Neural crest cell (in vitro differentiated cells): ENCODE measurements at regions not wholly inside any gene's neighbourhood (a gene's known extent, or its start where the extent isn't known, plus 50 kb on each side); places are given as distances from the start of the nearest gene placed in this dataset.

Experiments used
- DNase-seq: peaks from one replicate; pipeline ENCODE4 v3.0.0; 2021; ENCODE audit warnings: low read depth, mixed read lengths, low spot score
- H3K27ac Mint-ChIP-seq: one replicate; pipeline ENCODE4 v1.8.0; 2021; ENCODE audit warnings: mild to moderate bottlenecking, mixed read lengths; ENCODE audit not compliant: unreplicated experiment
- H3K27me3 Mint-ChIP-seq: 2 replicates; pipeline ENCODE4 v1.8.0; 2021; ENCODE audit warnings: low read depth, mild to moderate bottlenecking, mixed read lengths
- H3K36me3 Mint-ChIP-seq: 2 replicates; pipeline ENCODE4 v1.8.0; 2021; ENCODE audit warnings: low read depth, mild to moderate bottlenecking, mixed read lengths
- H3K4me1 Mint-ChIP-seq: 2 replicates; pipeline ENCODE4 v1.8.0; 2021; ENCODE audit warnings: mixed read lengths
- H3K4me3 Mint-ChIP-seq: one replicate; pipeline ENCODE4 v1.8.0; 2021; ENCODE audit warnings: mild to moderate bottlenecking, mixed read lengths
- H3K9me3 Mint-ChIP-seq: 2 replicates; pipeline ENCODE4 v1.8.0; 2021; ENCODE audit warnings: mixed read lengths
- CTCF ChIP-seq: fragments of 200-600 bp; sonication (generic); conservative IDR thresholded peaks from 2 replicates; pipeline ENCODE4 v1.5.0; 2021; ENCODE audit warnings: antibody characterized with exemption, mild to moderate bottlenecking

GRCh38 chr16:9219813-9220212 is 128.4 kb downstream of the HAPSTR1 start:
- Mint-ChIP-seq H3K27ac (peak overlapping the region; percentile 53), H3K9me3 (no peaks in the 10 kb centered on the region), H3K36me3 (no peaks in the 10 kb centered on the region), H3K4me1 (peaks cover 13% of the 10 kb centered on the region), H3K27me3 (peaks cover 14% of the 10 kb centered on the region), H3K4me3 (no peak overlapping the region)
- no peak for TF ChIP-seq CTCF
- no peak for DNase-seq

GRCh38 chr16:9225527-9226316 is 134.3 kb downstream of the HAPSTR1 start:
- Mint-ChIP-seq H3K4me3 (no peak overlapping the region), H3K36me3 (no peaks in the 10 kb centered on the region), H3K27ac (peak overlapping the region; percentile 31), H3K27me3 (peaks cover 3% of the 10 kb centered on the region), H3K4me1 (no peaks in the 10 kb centered on the region), H3K9me3 (no peaks in the 10 kb centered on the region)
- peak; percentile 50 for TF ChIP-seq CTCF
- no peak for DNase-seq

- no peak overlapping the region for H3K4me3 Mint-ChIP-seq
- no peak overlapping the region for H3K27ac Mint-ChIP-seq
- H3K9me3 Mint-ChIP-seq, result no peaks in the 10 kb centered on the region
- no peaks in the 10 kb centered on the region for H3K4me1 Mint-ChIP-seq
- TF ChIP-seq CTCF, result no peak
- no peaks in the 10 kb centered on the region for H3K36me3 Mint-ChIP-seq
- no peak for DNase-seq
- H3K27me3 Mint-ChIP-seq, result peaks cover 6% of the 10 kb centered on the region
These were observed 135.5 kb downstream of the HAPSTR1 start for GRCh38 chr16:9226924-9227323.

- no peak overlapping the region for H3K4me3 Mint-ChIP-seq
- no peaks in the 10 kb centered on the region for H3K4me1 Mint-ChIP-seq
- peaks cover 13% of the 10 kb centered on the region for H3K27me3 Mint-ChIP-seq
- H3K36me3 Mint-ChIP-seq, result no peaks in the 10 kb centered on the region
- H3K27ac Mint-ChIP-seq, result no peak overlapping the region
- TF ChIP-seq CTCF, result no peak
- no peaks in the 10 kb centered on the region for H3K9me3 Mint-ChIP-seq
- DNase-seq, result no peak
These were observed 139.6 kb downstream of the HAPSTR1 start for GRCh38 chr16:9231039-9231438.

GRCh38 chr16:9232102-9232770 is 140.8 kb downstream of the HAPSTR1 start:
- Mint-ChIP-seq H3K27me3 (peaks cover 11% of the 10 kb centered on the region), H3K4me3 (no peak overlapping the region), H3K9me3 (no peaks in the 10 kb centered on the region), H3K27ac (no peak overlapping the region), H3K4me1 (no peaks in the 10 kb centered on the region), H3K36me3 (no peaks in the 10 kb centered on the region)
- DNase-seq, result no peak
- no peak for TF ChIP-seq CTCF
